IMR-90 (cell line): ENCODE measurements at regions not wholly inside any gene's neighbourhood (a gene's known extent, or its start where the extent isn't known, plus 50 kb on each side); places are given as distances from the start of the nearest gene placed in this dataset.

Experiments
- ATAC-seq: fragments of 200-7000 bp; cut with Tn5 transposase; 2 replicates; pipeline ENCODE4 v1.9.1; 2020; ENCODE audit warnings: low read depth, mild to moderate bottlenecking, moderate library complexity
- BruUV-seq: library from RNA; stranded (reverse); fragments of 400-500 nt; replicated peaks from 2 replicates; lab custom pipeline; 2021; lab: Mats Ljungman, UMichigan
- CTCF ChIA-PET: fragments of 300-600 bp; formaldehyde crosslinking; extraction: SDS; loops from one replicate; lab custom pipeline; 2021; ENCODE audit warnings: antibody characterized with exemption; lab: Yijun Ruan, JAX
- POLR2A ChIA-PET: fragments of 300-600 bp; sonication (Branson Sonifier 250); formaldehyde crosslinking; loops from one replicate; lab custom pipeline; 2022; ENCODE audit warnings: antibody characterized with exemption; ENCODE audit not compliant: unreplicated experiment; lab: Charles Lee
- DNase-seq: peaks from one replicate; pipeline ENCODE4 v3.0.0; 2013
- H2AFZ ChIP-seq: replicated peaks from 2 replicates; pipeline ENCODE3; 2013; ENCODE audit warnings: low read length, mild to moderate bottlenecking; ENCODE audit not compliant: poor library complexity
- H2AK5ac ChIP-seq: 2 replicates; pipeline ENCODE4 v1.6.1; 2013; ENCODE audit warnings: low read depth, low read length, inconsistent platforms
- H2AK9ac ChIP-seq: replicated peaks from 2 replicates; pipeline ENCODE3; 2013; ENCODE audit warnings: mild to moderate bottlenecking, low read depth, low read length, moderate library complexity; ENCODE audit not compliant: poor library complexity
- H2BK120ac ChIP-seq: 2 replicates; pipeline ENCODE4 v1.6.1; 2013; ENCODE audit warnings: low read depth, low read length, inconsistent platforms
- H2BK15ac ChIP-seq: 3 replicates; pipeline ENCODE4 v1.6.1; 2013; ENCODE audit warnings: low read depth, low read length, inconsistent platforms
- H2BK20ac ChIP-seq: 2 replicates; pipeline ENCODE4 v1.6.1; 2013; ENCODE audit warnings: low read depth, mild to moderate bottlenecking, inconsistent platforms, low read length, moderate library complexity
- H2BK5ac ChIP-seq: 2 replicates; pipeline ENCODE4 v1.6.1; 2013; ENCODE audit warnings: mild to moderate bottlenecking, low read depth, low read length, inconsistent platforms; ENCODE audit not compliant: poor library complexity, severe bottlenecking
- H3K14ac ChIP-seq: replicated peaks from 2 replicates; pipeline ENCODE4 v1.6.1; 2013; ENCODE audit warnings: low read depth, low read length, inconsistent platforms
- H3K18ac ChIP-seq: 2 replicates; pipeline ENCODE4 v1.6.1; 2013; ENCODE audit warnings: low read depth, low read length, control low read depth
- H3K23ac ChIP-seq: 2 replicates; pipeline ENCODE4 v1.6.1; 2013; ENCODE audit warnings: low read depth, low read length, inconsistent platforms
- H3K27ac ChIP-seq: 2 replicates; pipeline ENCODE4 v1.5.1; 2013; ENCODE audit warnings: mild to moderate bottlenecking, control low read depth, low read length; ENCODE audit not compliant: insufficient read depth
- H3K27me3 ChIP-seq: 2 replicates; pipeline ENCODE4 v1.6.1; 2013; ENCODE audit warnings: low read length; ENCODE audit not compliant: control insufficient read depth, insufficient read depth
- H3K36me3 ChIP-seq: 2 replicates; pipeline ENCODE4 v1.6.1; 2013; ENCODE audit warnings: low read length, mixed read lengths; ENCODE audit not compliant: control insufficient read depth, insufficient read depth
- H3K4ac ChIP-seq: 2 replicates; pipeline ENCODE4 v1.6.1; 2013; ENCODE audit warnings: low read depth, low read length, inconsistent platforms
- H3K4me1 ChIP-seq: 2 replicates; pipeline ENCODE4 v1.6.1; 2013; ENCODE audit warnings: low read length, mixed read lengths; ENCODE audit not compliant: control insufficient read depth, insufficient read depth
- H3K4me2 ChIP-seq: 2 replicates; pipeline ENCODE4 v1.6.1; 2013; ENCODE audit warnings: low read depth, mild to moderate bottlenecking, control low read depth, low read length, moderate library complexity
- H3K4me3 ChIP-seq: 2 replicates; pipeline ENCODE4 v1.5.1; 2013; ENCODE audit warnings: low read depth, mild to moderate bottlenecking, control low read depth, low read length, moderate library complexity; ENCODE audit not compliant: insufficient read depth
- H3K56ac ChIP-seq: 2 replicates; pipeline ENCODE4 v1.6.1; 2013; ENCODE audit warnings: low read length, inconsistent platforms; ENCODE audit not compliant: insufficient read depth; ENCODE audit errors: extremely low read depth
- H3K79me1 ChIP-seq, 2 experiments: 2 replicates each; pipeline ENCODE4 v1.6.1; 2013; ENCODE audit warnings: low read length in 2 of 2, inconsistent platforms in 1 of 2, low read depth in 1 of 2
- H3K9ac ChIP-seq: 2 replicates; pipeline ENCODE4 v1.6.1; 2013; ENCODE audit warnings: low read depth, low read length, control low read depth
- H3K9me1 ChIP-seq: 2 replicates; pipeline ENCODE4 v1.6.1; 2013; ENCODE audit warnings: low read length, inconsistent platforms; ENCODE audit not compliant: insufficient read depth
- H3K9me3 ChIP-seq: 2 replicates; pipeline ENCODE4 v1.6.1; 2013; ENCODE audit warnings: low read length; ENCODE audit not compliant: control insufficient read depth, insufficient read depth
- H4K20me1 ChIP-seq: 2 replicates; pipeline ENCODE4 v1.6.1; 2013; ENCODE audit warnings: low read length, inconsistent platforms; ENCODE audit not compliant: insufficient read depth
- H4K5ac ChIP-seq: 2 replicates; pipeline ENCODE4 v1.6.1; 2013; ENCODE audit warnings: mild to moderate bottlenecking, low read depth, low read length, control low read depth
- H4K8ac ChIP-seq, 2 experiments: 2 replicates each; pipeline ENCODE4 v1.6.1; 2013; ENCODE audit warnings: low read depth in 2 of 2, low read length in 2 of 2, control low read depth in 1 of 2, inconsistent platforms in 1 of 2
- H4K91ac ChIP-seq: 2 replicates; pipeline ENCODE4 v1.6.1; 2013; ENCODE audit warnings: low read depth, low read length, inconsistent platforms; ENCODE audit not compliant: insufficient read depth
- BHLHE40 ChIP-seq: fragments of 150-350 bp; IDR thresholded peaks from 2 replicates; pipeline ENCODE4 v1.6.1; 2016; ENCODE audit warnings: mild to moderate bottlenecking, low read depth, low read length
- CEBPB ChIP-seq: IDR thresholded peaks from 2 replicates; pipeline ENCODE4 v1.6.1; 2012; ENCODE audit warnings: low read depth, low read length, improper control_type of control experiment
- CHD1 ChIP-seq: IDR thresholded peaks from 2 replicates; pipeline ENCODE4 v1.6.1; 2012; ENCODE audit warnings: low read depth, low read length, improper control_type of control experiment
- CTCF ChIP-seq: conservative IDR thresholded peaks from 2 replicates; pipeline ENCODE4 v1.5.1; 2012; ENCODE audit warnings: mild to moderate bottlenecking, low read depth, low read length, improper control_type of control experiment
- FOS ChIP-seq: fragments of 150-350 bp; IDR thresholded peaks from 2 replicates; pipeline ENCODE4 v1.6.1; 2016; ENCODE audit warnings: low read depth, low read length
- MAFK ChIP-seq: IDR thresholded peaks from 2 replicates; pipeline ENCODE4 v1.6.1; 2012; ENCODE audit warnings: low read depth, low read length, improper control_type of control experiment
- MAZ ChIP-seq: IDR thresholded peaks from 2 replicates; pipeline ENCODE4 v1.6.1; 2012; ENCODE audit warnings: low read depth, mild to moderate bottlenecking, low read length, improper control_type of control experiment, moderate library complexity, borderline replicate concordance
- MXI1 ChIP-seq: IDR thresholded peaks from 2 replicates; pipeline ENCODE4 v1.6.1; 2012; ENCODE audit warnings: low read depth, mild to moderate bottlenecking, low read length, moderate library complexity, borderline replicate concordance
- NFE2L2 ChIP-seq: fragments of 150-350 bp; IDR thresholded peaks from 2 replicates; pipeline ENCODE4 v1.6.1; 2016; ENCODE audit warnings: low read depth, mild to moderate bottlenecking, low read length
- POLR2A ChIP-seq: IDR thresholded peaks from 2 replicates; pipeline ENCODE4 v1.6.1; 2012; ENCODE audit warnings: mild to moderate bottlenecking, low read depth, low read length
- RAD21 ChIP-seq: IDR thresholded peaks from 2 replicates; pipeline ENCODE4 v1.6.1; 2012; ENCODE audit warnings: low read length, improper control_type of control experiment
- RCOR1 ChIP-seq: IDR thresholded peaks from 2 replicates; pipeline ENCODE4 v1.6.1; 2012; ENCODE audit warnings: mild to moderate bottlenecking, low read length, improper control_type of control experiment; ENCODE audit not compliant: insufficient replicate concordance
- RFX5 ChIP-seq: IDR thresholded peaks from 2 replicates; pipeline ENCODE4 v1.8.0; 2012; ENCODE audit warnings: low read depth, mild to moderate bottlenecking, low read length, moderate library complexity
- SMC3 ChIP-seq: fragments of 150-350 bp; IDR thresholded peaks from 2 replicates; pipeline ENCODE4 v1.6.1; 2016; ENCODE audit warnings: low read depth, mild to moderate bottlenecking, antibody characterized with exemption, low read length, moderate library complexity
- USF2 ChIP-seq: fragments of 150-350 bp; IDR thresholded peaks from 2 replicates; pipeline ENCODE4 v1.6.1; 2017; ENCODE audit warnings: mild to moderate bottlenecking, antibody characterized with exemption, low read length, low read depth
- WGBS, 2 experiments: methylation state at CpG; one replicate each; pipeline versions ENCODE4 v1.1.5 to v1.1.7; 2013; ENCODE audit warnings: missing lambda C conversion rate in 2 of 2; ENCODE audit not compliant: insufficient read length in 1 of 2; ENCODE audit errors: extremely low coverage in 2 of 2; 5-methylcytosine and 5-hydroxymethylcytosine counted together
- dilution Hi-C: fragments of 300-500 bp; cut with HindIII; formaldehyde crosslinking; loops from one replicate; pipeline ENCODE4 v1.14.3; 2018; ENCODE audit warnings: low sequenced_read_pairs; ENCODE audit not compliant: unreplicated experiment
- in situ Hi-C: fragments of 300-500 bp; cut with MboI; formaldehyde crosslinking; loops from 3 replicates; pipeline ENCODE4 v1.14.3; 2019; ENCODE audit warnings: low sequenced_read_pairs, inconsistent platforms, mixed read lengths
- intact Hi-C: fragments of 100-400 bp; cut with micrococcal nuclease; formaldehyde crosslinking; loops from 2 replicates; pipeline ENCODE4 v1.10.0; 2022
- TF ChIP-seq, protein P1 (sequence below): fragments of 150-350 bp; IDR thresholded peaks from 2 replicates; pipeline ENCODE4 v1.6.1; 2016; ENCODE audit warnings: low read depth, mild to moderate bottlenecking, low read length, moderate library complexity, borderline replicate concordance

DNA sequence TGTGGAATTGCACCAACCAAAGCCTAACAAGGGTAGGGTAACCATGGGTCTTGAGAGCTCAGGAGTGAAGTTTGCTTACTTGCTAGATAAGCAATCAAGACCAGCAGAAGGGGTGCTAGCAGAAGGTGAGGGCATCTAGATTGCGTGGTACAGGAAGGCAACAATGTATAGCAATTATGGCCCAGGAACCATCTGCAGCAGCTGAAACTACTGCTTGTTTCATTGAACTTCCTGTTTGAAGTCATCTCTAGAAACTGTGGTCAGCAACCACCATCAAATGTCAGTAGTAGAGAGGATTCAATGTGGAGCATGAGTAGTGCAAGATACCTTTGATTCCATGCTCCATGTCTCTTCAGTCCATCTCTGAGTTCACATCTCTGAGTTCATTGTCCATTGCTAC is 462.1 kb upstream of the GRAMD2B start:
- Histone ChIP-seq H3K79me1 (no peaks in the 10 kb centered on the region), H2BK5ac (no peak overlapping the region), H2BK120ac (no peak overlapping the region), H3K4me3 (no peak overlapping the region), H2BK20ac (no peak overlapping the region), H2AK9ac (no peak overlapping the region), H3K27me3 (no peaks in the 10 kb centered on the region), H3K9ac (no peak overlapping the region), H4K20me1 (no peaks in the 10 kb centered on the region), H3K56ac (no peak overlapping the region), H4K5ac (no peak overlapping the region), H3K4me2 (no peak overlapping the region), H3K9me1 (no peaks in the 10 kb centered on the region), H3K18ac (no peak overlapping the region), H3K23ac (no peak overlapping the region), H4K91ac (no peak overlapping the region), H3K14ac (no peak overlapping the region), H3K4me1 (no peaks in the 10 kb centered on the region), H2AFZ (no peak overlapping the region), H3K9me3 (no peaks in the 10 kb centered on the region), H2AK5ac (no peak overlapping the region), H3K4ac (no peak overlapping the region), H3K36me3 (no peaks in the 10 kb centered on the region), H2BK15ac (no peak overlapping the region), H4K8ac (no peak overlapping the region), H3K27ac (no peak overlapping the region)
- no CpG with 5 or more reads among the region's 1 CpG for WGBS, 2 experiments
- POLR2A ChIA-PET, result no interaction called here
- BruUV-seq, result no TSS peak
- in situ Hi-C loops, result no loop called here
- dilution Hi-C loops, result no loop called here
- CTCF ChIA-PET, result no interaction called here
- TF ChIP-seq FOS (no peak), POLR2A (no peak), SMC3 (no peak), NFE2L2 (no peak), RAD21 (no peak), MAFK (no peak), RCOR1 (no peak), CTCF (no peak), CEBPB (no peak), RFX5 (no peak), CHD1 (no peak), MAZ (no peak), BHLHE40 (no peak), USF2 (no peak), MXI1 (no peak)
- TF ChIP-seq, protein P1, sequence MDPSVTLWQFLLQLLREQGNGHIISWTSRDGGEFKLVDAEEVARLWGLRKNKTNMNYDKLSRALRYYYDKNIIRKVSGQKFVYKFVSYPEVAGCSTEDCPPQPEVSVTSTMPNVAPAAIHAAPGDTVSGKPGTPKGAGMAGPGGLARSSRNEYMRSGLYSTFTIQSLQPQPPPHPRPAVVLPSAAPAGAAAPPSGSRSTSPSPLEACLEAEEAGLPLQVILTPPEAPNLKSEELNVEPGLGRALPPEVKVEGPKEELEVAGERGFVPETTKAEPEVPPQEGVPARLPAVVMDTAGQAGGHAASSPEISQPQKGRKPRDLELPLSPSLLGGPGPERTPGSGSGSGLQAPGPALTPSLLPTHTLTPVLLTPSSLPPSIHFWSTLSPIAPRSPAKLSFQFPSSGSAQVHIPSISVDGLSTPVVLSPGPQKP, result no peak
- DNase-seq (no peak), ATAC-seq (no peak)
- intact Hi-C loops, result no loop called here
